ENCODE measurements at regions not wholly inside any gene's neighbourhood (a gene's known extent, or its start where the extent isn't known, plus 50 kb on each side); places are given as distances from the start of the nearest gene placed in this dataset.

GRCh38 chr5:166399781-166400180 is 1891.7 kb upstream of the WWC1 start:
- no peaks in the 10 kb centered on the region for H3K36me3 ChIP-seq
- no peaks in the 10 kb centered on the region for H3K9me3 ChIP-seq
- no peaks in the 10 kb centered on the region for H3K4me1 ChIP-seq
- in situ Hi-C loops (cut with MboI; ENCODE audit: low pct_ligation_motif_present in 1 of 4, low pct_unique_long_range_greater_than_20kb in 1 of 4, low sequenced_read_pairs in 3 of 4) (no loop called here), intact Hi-C loops (cut with DNase I; ENCODE audit: low total_unique reads) (no loop called here)
- 21 to 24% methylated on average over 2 of the region's 2 CpGs for WGBS, 2 donors (ENCODE audit: low coverage in 1 of 2)
- H3K4me3 ChIP-seq, result no peak overlapping the region
- no peak overlapping the region for H3K27ac ChIP-seq
- DNase-seq, result no peak
- H3K27me3 ChIP-seq, result no peaks in the 10 kb centered on the region
- TF ChIP-seq POLR2AphosphoS5 (IDR thresholded peaks at IDR 0.05) (no peak), EP300 (IDR thresholded peaks at IDR 0.05; ENCODE audit: low read depth) (no peak), POLR2A (IDR thresholded peaks at IDR 0.05) (no peak), CTCF (IDR thresholded peaks at IDR 0.05) (no peak)

GRCh38 chr5:166401391-166401790 is 1890.1 kb upstream of the WWC1 start:
- H3K4me3 ChIP-seq, result no peak overlapping the region
- H3K27ac ChIP-seq, result no peak overlapping the region
- H3K36me3 ChIP-seq, result no peaks in the 10 kb centered on the region
- intact Hi-C loops (cut with DNase I; ENCODE audit: low total_unique reads), result no loop called here
- DNase-seq, result no peak
- in situ Hi-C loops (cut with MboI; ENCODE audit: low pct_ligation_motif_present in 1 of 4, low pct_unique_long_range_greater_than_20kb in 1 of 4, low sequenced_read_pairs in 3 of 4), result no loop called here
- no peaks in the 10 kb centered on the region for H3K27me3 ChIP-seq
- TF ChIP-seq EP300 (IDR thresholded peaks at IDR 0.05; ENCODE audit: low read depth) (no peak), POLR2A (IDR thresholded peaks at IDR 0.05) (no peak), POLR2AphosphoS5 (IDR thresholded peaks at IDR 0.05) (no peak), CTCF (IDR thresholded peaks at IDR 0.05) (no peak)
- WGBS, 2 donors (ENCODE audit: low coverage in 1 of 2), result 68 to 87% methylated on average over 3 to 4 of the region's 4 CpGs
- no peaks in the 10 kb centered on the region for H3K4me1 ChIP-seq
- H3K9me3 ChIP-seq, result no peaks in the 10 kb centered on the region

DNA sequence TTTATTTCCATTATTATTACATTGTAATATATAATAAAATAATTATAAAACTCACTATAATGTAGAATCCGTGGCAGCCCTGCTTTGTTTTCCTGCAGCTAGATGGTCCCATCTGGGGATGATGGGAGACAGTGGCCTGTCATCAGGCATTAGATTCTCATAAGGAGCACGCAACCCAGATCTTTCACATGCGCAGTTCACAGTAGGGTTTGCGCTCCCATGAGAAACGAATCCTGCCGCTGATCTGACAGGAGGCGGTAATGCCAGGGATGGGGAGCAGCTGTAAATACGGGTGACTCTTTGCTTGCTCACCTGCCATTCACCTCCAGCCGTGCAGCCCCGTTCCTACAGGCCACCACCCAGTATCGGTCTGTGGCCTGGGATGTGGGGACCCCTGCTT is 1879.3 kb upstream of the WWC1 start:
- no peaks in the 10 kb centered on the region for H3K36me3 ChIP-seq
- no peaks in the 10 kb centered on the region for H3K4me1 ChIP-seq
- no peaks in the 10 kb centered on the region for H3K9me3 ChIP-seq
- H3K4me3 ChIP-seq, result no peak overlapping the region
- TF ChIP-seq POLR2AphosphoS5 (IDR thresholded peaks at IDR 0.05), result no peak
- intact Hi-C loops (cut with DNase I; ENCODE audit: low total_unique reads), result no loop called here
- no peak for DNase-seq
- in situ Hi-C loops (cut with MboI; ENCODE audit: low pct_ligation_motif_present in 1 of 4, low pct_unique_long_range_greater_than_20kb in 1 of 4, low sequenced_read_pairs in 3 of 4), result no loop called here
- H3K27me3 ChIP-seq, result no peaks in the 10 kb centered on the region
- WGBS, 2 donors (ENCODE audit: low coverage in 1 of 2), result 80 to 86% methylated on average over 3 to 11 of the region's 11 CpGs
- no peak overlapping the region for H3K27ac ChIP-seq

- intact Hi-C loops (cut with DNase I; ENCODE audit: low total_unique reads) (no loop called here), in situ Hi-C loops (cut with MboI; ENCODE audit: low pct_ligation_motif_present in 1 of 4, low pct_unique_long_range_greater_than_20kb in 1 of 4, low sequenced_read_pairs in 3 of 4) (no loop called here)
- no peaks in the 10 kb centered on the region for H3K9me3 ChIP-seq
- TF ChIP-seq EP300 (IDR thresholded peaks at IDR 0.05; ENCODE audit: low read depth), result no peak
- no peak for TF ChIP-seq CTCF (IDR thresholded peaks at IDR 0.05)
- TF ChIP-seq POLR2A (IDR thresholded peaks at IDR 0.05), result no peak
- no peak for TF ChIP-seq POLR2AphosphoS5 (IDR thresholded peaks at IDR 0.05)
- no peak for DNase-seq
- no peak overlapping the region for H3K27ac ChIP-seq
- no peaks in the 10 kb centered on the region for H3K36me3 ChIP-seq
- H3K4me1 ChIP-seq, result no peaks in the 10 kb centered on the region
- no peaks in the 10 kb centered on the region for H3K27me3 ChIP-seq
- WGBS, 2 donors (ENCODE audit: low coverage in 1 of 2), result 44 to 53% methylated on average over 3 of the region's 3 CpGs
- no peak overlapping the region for H3K4me3 ChIP-seq
Measured at GRCh38 chr5:166427211-166427610, 1864.2 kb upstream of the WWC1 start.

GRCh38 chr5:166428264-166428803 is 1863.1 kb upstream of the WWC1 start:
- no peak for DNase-seq
- no peaks in the 10 kb centered on the region for H3K4me1 ChIP-seq
- H3K27ac ChIP-seq, result no peak overlapping the region
- TF ChIP-seq EP300 (IDR thresholded peaks at IDR 0.05; ENCODE audit: low read depth) (no peak), POLR2AphosphoS5 (IDR thresholded peaks at IDR 0.05) (no peak), CTCF (IDR thresholded peaks at IDR 0.05) (no peak), POLR2A (IDR thresholded peaks at IDR 0.05) (no peak)
- no peak overlapping the region for H3K4me3 ChIP-seq
- no peaks in the 10 kb centered on the region for H3K27me3 ChIP-seq
- no peaks in the 10 kb centered on the region for H3K36me3 ChIP-seq
- intact Hi-C loops (cut with DNase I; ENCODE audit: low total_unique reads), result no loop called here
- 65 to 100% methylated on average over 1 to 2 of the region's 2 CpGs for WGBS, 2 donors (ENCODE audit: low coverage in 1 of 2)
- H3K9me3 ChIP-seq, result no peaks in the 10 kb centered on the region
- in situ Hi-C loops (cut with MboI; ENCODE audit: low pct_ligation_motif_present in 1 of 4, low pct_unique_long_range_greater_than_20kb in 1 of 4, low sequenced_read_pairs in 3 of 4), result no loop called here

Data from transverse colon (tissue), 4 donors.